ENCODE measurements at regions not wholly inside any gene's neighbourhood (a gene's known extent, or its start where the extent isn't known, plus 50 kb on each side); places are given as distances from the start of the nearest gene placed in this dataset.

- peaks cover 0 to 7% of the 10 kb centered on the region in 2 experiments; a peak in 1 of 4 replicates for H3K4me1 Mint-ChIP-seq
- Histone ChIP-seq H3K56ac (ENCODE audit: insufficient read length, low read depth, low read length) (no peak overlapping the region), H2AFZ (ENCODE audit: low read length) (no peak overlapping the region), H3K4me1 (ENCODE audit: insufficient read depth, low read length) (no peaks in the 10 kb centered on the region), H4K91ac (ENCODE audit: insufficient read length, low read depth, low read length) (no peak overlapping the region), H3K79me1 (ENCODE audit: insufficient read depth, low read depth, low read length, poor library complexity, severe bottlenecking) (no peaks in the 10 kb centered on the region), H3K27ac (ENCODE audit: insufficient read length, low read depth, low read length) (no peak overlapping the region), H2BK120ac (ENCODE audit: low read depth, low read length, poor library complexity, severe bottlenecking) (no peak overlapping the region), H3K9me3 (ENCODE audit: control insufficient read depth, low read depth, low read length) (no peaks in the 10 kb centered on the region), H2BK20ac (ENCODE audit: low read depth, low read length, poor library complexity, severe bottlenecking) (no peak overlapping the region), H2BK15ac (ENCODE audit: low read depth, low read length) (no peak overlapping the region), H3K14ac (ENCODE audit: insufficient read depth, low read length) (no peak overlapping the region), H3K79me2 (ENCODE audit: insufficient read depth, low read length) (no peaks in the 10 kb centered on the region), H3K23me2 (ENCODE audit: insufficient read length, low read depth, low read length, poor library complexity, severe bottlenecking) (no peaks in the 10 kb centered on the region), H3K18ac (ENCODE audit: insufficient read length, low read depth, low read length) (no peak overlapping the region), H3K4me2 (ENCODE audit: insufficient read depth, insufficient read length, low read length) (no peak overlapping the region), H4K5ac (ENCODE audit: insufficient read length, low read depth, low read length) (no peak overlapping the region), H4K20me1 (ENCODE audit: control insufficient read depth, insufficient read depth, insufficient read length) (no peaks in the 10 kb centered on the region), H3K9ac (ENCODE audit: extremely low read depth, insufficient read length, low read length) (no peak overlapping the region), H4K8ac (replicated peaks; ENCODE audit: insufficient read length, low read depth, low read length) (no peak overlapping the region), H2BK5ac (ENCODE audit: insufficient read length, low read length) (no peak overlapping the region), H3T11ph (ENCODE audit: low read length) (no peak overlapping the region), H3K23ac (ENCODE audit: insufficient read length, low read depth, low read length) (no peak overlapping the region), H2AK5ac (ENCODE audit: insufficient read length, low read length) (no peak overlapping the region), H3K27me3 (ENCODE audit: insufficient read depth, low read length) (no peaks in the 10 kb centered on the region), H2BK12ac (ENCODE audit: insufficient read length, low read depth, low read length) (no peak overlapping the region), H3K4ac (ENCODE audit: low read depth, low read length) (no peak overlapping the region)
- TF ChIP-seq, protein P1, sequence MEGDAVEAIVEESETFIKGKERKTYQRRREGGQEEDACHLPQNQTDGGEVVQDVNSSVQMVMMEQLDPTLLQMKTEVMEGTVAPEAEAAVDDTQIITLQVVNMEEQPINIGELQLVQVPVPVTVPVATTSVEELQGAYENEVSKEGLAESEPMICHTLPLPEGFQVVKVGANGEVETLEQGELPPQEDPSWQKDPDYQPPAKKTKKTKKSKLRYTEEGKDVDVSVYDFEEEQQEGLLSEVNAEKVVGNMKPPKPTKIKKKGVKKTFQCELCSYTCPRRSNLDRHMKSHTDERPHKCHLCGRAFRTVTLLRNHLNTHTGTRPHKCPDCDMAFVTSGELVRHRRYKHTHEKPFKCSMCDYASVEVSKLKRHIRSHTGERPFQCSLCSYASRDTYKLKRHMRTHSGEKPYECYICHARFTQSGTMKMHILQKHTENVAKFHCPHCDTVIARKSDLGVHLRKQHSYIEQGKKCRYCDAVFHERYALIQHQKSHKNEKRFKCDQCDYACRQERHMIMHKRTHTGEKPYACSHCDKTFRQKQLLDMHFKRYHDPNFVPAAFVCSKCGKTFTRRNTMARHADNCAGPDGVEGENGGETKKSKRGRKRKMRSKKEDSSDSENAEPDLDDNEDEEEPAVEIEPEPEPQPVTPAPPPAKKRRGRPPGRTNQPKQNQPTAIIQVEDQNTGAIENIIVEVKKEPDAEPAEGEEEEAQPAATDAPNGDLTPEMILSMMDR (conservative IDR thresholded peaks at IDR 0.05) = no peak
- H3K27ac Mint-ChIP-seq = no peak overlapping the region
- WGBS (ENCODE audit: extremely low coverage, insufficient read length, low lambda C conversion rate) = no CpG with 5 or more reads among the region's 3 CpGs
- H3K4me3 Mint-ChIP-seq = no peak overlapping the region
- H3K27me3 Mint-ChIP-seq (ENCODE audit: low read depth) = no peaks in the 10 kb centered on the region
- DNase-seq = no peak
- peaks cover 0 to 5% of the 10 kb centered on the region in 2 experiments; a peak in 2 of 5 replicates for H3K9me3 Mint-ChIP-seq
- peaks cover 0 to 3% (median 0%) of the 10 kb centered on the region in 3 experiments; a peak in 2 of 7 replicates for H3K36me3 Mint-ChIP-seq (ENCODE audit: insufficient read depth in 1 of 3, low read depth in 3 of 3)
These were observed 377.0 kb downstream of the BTBD3 start for GRCh38 chr20:12294678-12295077.
